ENCODE measurements at regions not wholly inside any gene's neighbourhood (a gene's known extent, or its start where the extent isn't known, plus 50 kb on each side); places are given as distances from the start of the nearest gene placed in this dataset.
A peak's percentile ranks its signal among the peaks of the same experiment; 100 is the strongest.

GRCh38 chr3:81968658-81969057, 207.2 kb upstream of the GBE1 start:
- no peak for FAIRE-seq
- no peak overlapping the region for H3K27ac ChIP-seq
- WGBS (ENCODE audit: missing lambda C conversion rate), result 47% methylated on average over 4 of the region's 4 CpGs
- ATAC-seq, result no peak
- no peak overlapping the region for H3K4me3 ChIP-seq
- no peak overlapping the region for H3K4me2 ChIP-seq
- POLR2A ChIA-PET, result no interaction called here
- TF ChIP-seq JUN (IDR thresholded peaks at IDR 0.05) (no peak), NPAS2 (CRISPR knock-in tag; IDR thresholded peaks at IDR 0.05; ENCODE audit: borderline replicate concordance) (no peak), RAD21 (conservative IDR thresholded peaks at IDR 0.05 in 1 of 2, IDR thresholded peaks at IDR 0.05 in 1 of 2) (no peak), NFE2L2 (conservative IDR thresholded peaks at IDR 0.05; ENCODE audit: low read length) (no peak), CEBPB (IDR thresholded peaks at IDR 0.05) (no peak), FOSL2 (IDR thresholded peaks at IDR 0.05) (no peak), FOSL2 (CRISPR knock-in tag; IDR thresholded peaks at IDR 0.05) (no peak), HES2 (IDR thresholded peaks at IDR 0.05) (no peak), TFCP2L1 (CRISPR knock-in tag; IDR thresholded peaks at IDR 0.05) (no peak), RNF2 (IDR thresholded peaks at IDR 0.05; ENCODE audit: borderline replicate concordance, low read depth) (no peak), HOXA7 (CRISPR knock-in tag; IDR thresholded peaks at IDR 0.05) (no peak)
- H3K9me3 ChIP-seq, result no peaks in the 10 kb centered on the region
- CTCF ChIA-PET, result interaction anchor here (0.7 kb wide), 1 partner anchor 156 kb away, joined by 3 read pairs; no protein-coding TSS in a partner anchor
- DNase-seq (ENCODE audit: low read depth in 1 of 2, low spot score in 1 of 2), result no peak
- no peaks in the 10 kb centered on the region for H3K4me1 ChIP-seq

- H3K4me1 ChIP-seq, result no peaks in the 10 kb centered on the region
- no peak overlapping the region for H3K4me2 ChIP-seq
- ATAC-seq (no peak), FAIRE-seq (no peak), DNase-seq (ENCODE audit: low read depth in 1 of 2, low spot score in 1 of 2) (no peak)
- no peaks in the 10 kb centered on the region for H3K9me3 ChIP-seq
- H3K4me3 ChIP-seq, result no peak overlapping the region
- ChIA-PET CTCF (no interaction called here), POLR2A (no interaction called here)
- no peak overlapping the region for H3K27ac ChIP-seq
- TF ChIP-seq MAFK (IDR thresholded peaks at IDR 0.05; ENCODE audit: partially characterized antibody) (peak; percentile 89), RNF2 (IDR thresholded peaks at IDR 0.05; ENCODE audit: borderline replicate concordance, low read depth) (no peak), HDAC2 (IDR thresholded peaks at IDR 0.05) (no peak), NR3C1 (IDR thresholded peaks at IDR 0.05) (no peak), JUN (IDR thresholded peaks at IDR 0.05) (no peak)
Measured at GRCh38 chr3:81967393-81967792, 205.9 kb upstream of the GBE1 start.

- Histone ChIP-seq H3K9me3 (no peaks in the 10 kb centered on the region), H3K4me2 (no peak overlapping the region), H3K4me3 (no peak overlapping the region), H3K4me1 (no peaks in the 10 kb centered on the region), H3K27ac (no peak overlapping the region)
- FAIRE-seq, result no peak
- no peak for DNase-seq (ENCODE audit: low read depth in 1 of 2, low spot score in 1 of 2)
- no peak for ATAC-seq
- TF ChIP-seq BCL3 (IDR thresholded peaks at IDR 0.05) (no peak), SREBF2 (IDR thresholded peaks at IDR 0.05) (no peak), KDM1A (IDR thresholded peaks at IDR 0.05; ENCODE audit: low read depth) (no peak), HDAC2 (IDR thresholded peaks at IDR 0.05) (no peak), KDM5A (IDR thresholded peaks at IDR 0.05) (no peak), TP53 (CRISPR knock-in tag; IDR thresholded peaks at IDR 0.05) (no peak), MAFK (IDR thresholded peaks at IDR 0.05; ENCODE audit: partially characterized antibody) (no peak), SMC3 (IDR thresholded peaks at IDR 0.05) (no peak), RCOR1 (IDR thresholded peaks at IDR 0.05; ENCODE audit: low read depth, low read length) (no peak), ZFP36 (IDR thresholded peaks at IDR 0.05; ENCODE audit: borderline replicate concordance, partially characterized antibody) (no peak), FOXS1 (CRISPR knock-in tag; IDR thresholded peaks at IDR 0.05) (no peak), ZSCAN20 (CRISPR knock-in tag; IDR thresholded peaks at IDR 0.05) (no peak), PBX3 (IDR thresholded peaks at IDR 0.05) (no peak), CTCF (IDR thresholded peaks at IDR 0.05) (no peak), FOSB (CRISPR knock-in tag; IDR thresholded peaks at IDR 0.05) (no peak), NFE2L2 (conservative IDR thresholded peaks at IDR 0.05; ENCODE audit: low read length) (no peak), HOXA7 (CRISPR knock-in tag; IDR thresholded peaks at IDR 0.05) (no peak), FOSL2 (IDR thresholded peaks at IDR 0.05) (no peak), FOSL2 (CRISPR knock-in tag; IDR thresholded peaks at IDR 0.05) (no peak), CEBPB (IDR thresholded peaks at IDR 0.05) (no peak)
- ChIA-PET CTCF (interaction anchor here (0.9 kb wide), 1 partner anchor 20 kb away, joined by 3 read pairs; no protein-coding TSS in a partner anchor), POLR2A (no interaction called here)
- 44% methylated on average over 2 of the region's 2 CpGs for WGBS (ENCODE audit: missing lambda C conversion rate)
Measured at GRCh38 chr3:81965696-81966095, 204.3 kb upstream of the GBE1 start.
